Uterus (tissue), 3 donors: ENCODE measurements at regions not wholly inside any gene's neighbourhood (a gene's known extent, or its start where the extent isn't known, plus 50 kb on each side); places are given as distances from the start of the nearest gene placed in this dataset.

Source experiments
- DNase-seq, 2 donors: peaks; one replicate each; pipeline ENCODE4 v3.0.0-alpha.2; 2019 to 2020
- H3K27ac ChIP-seq, 2 donors: fragments of 200-600 bp; sonication (generic); 1 replicate in 1 of 2; 2 replicates in 1 of 2; pipeline ENCODE4 v1.5.1; 2016 to 2018
- H3K27me3 ChIP-seq, 2 donors: fragments of 200-600 bp; sonication (generic); one replicate each; pipeline ENCODE4 v1.5.1; 2018 to 2019; ENCODE audit warnings: control low read depth in 1 of 2
- H3K36me3 ChIP-seq, 2 donors: fragments of 200-600 bp; sonication (generic); one replicate each; pipeline ENCODE4 v1.5.1; 2019; ENCODE audit warnings: control low read depth in 1 of 2
- H3K4me1 ChIP-seq, 2 donors: fragments of 200-600 bp; sonication (generic); one replicate each; pipeline ENCODE4 v1.5.1; 2018 to 2019; ENCODE audit warnings: control low read depth in 1 of 2
- H3K4me3 ChIP-seq, 2 donors: fragments of 200-600 bp; sonication (generic); 1 replicate in 1 of 2; 2 replicates in 1 of 2; pipeline ENCODE4 v1.5.1; 2018 to 2019; ENCODE audit warnings: mild to moderate bottlenecking in 1 of 2
- H3K9me3 ChIP-seq, 2 donors: fragments of 200-600 bp; sonication (generic); one replicate each; pipeline ENCODE4 v1.5.1; 2019; ENCODE audit warnings: control low read depth in 1 of 2
- POLR2A ChIP-seq, 2 donors: fragments of 450-650 bp; IDR thresholded peaks; one replicate each; pipeline ENCODE4 v1.6.1; 2016; ENCODE audit warnings: antibody characterized with exemption in 2 of 2, mild to moderate bottlenecking in 1 of 2, moderate library complexity in 1 of 2
- intact Hi-C: fragments of 100-400 bp; cut with DNase I; formaldehyde crosslinking; loops from one replicate; pipeline ENCODE4 v1.15.1; 2023; ENCODE audit warnings: low total_unique reads
- TF ChIP-seq, protein P1 (sequence below), 4 experiments: fragments of 200-600 bp in 2 of 4; fragments of 450-650 bp in 2 of 4; sonication (generic) in 2 of 4; IDR thresholded peaks; one replicate each; pipeline ENCODE4 v1.5.1; 2016 to 2019; ENCODE audit warnings: antibody characterized with exemption in 4 of 4, mild to moderate bottlenecking in 2 of 4, moderate library complexity in 1 of 4
- donor health status: DM: yes; HTN: yes; CAD: no.

DNA sequence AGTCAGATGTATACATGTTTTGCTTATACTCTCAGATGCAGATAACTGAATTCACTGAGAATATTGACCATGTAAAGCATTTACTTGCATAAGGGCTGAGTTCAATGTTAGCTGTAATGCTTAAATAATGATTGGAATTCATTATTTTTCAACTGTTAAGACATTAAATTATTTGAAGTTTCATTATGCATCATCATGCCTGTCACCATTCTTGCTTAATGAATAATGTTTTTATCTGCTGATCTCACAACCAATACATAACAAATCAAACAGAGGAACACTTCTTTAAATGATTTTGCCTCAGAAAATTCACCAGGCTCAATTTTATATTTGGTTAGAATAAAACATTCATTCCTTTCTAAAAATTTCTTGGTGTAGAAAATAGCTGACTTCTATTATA lies 233.4 kb downstream of the GPR37 start:
- no peaks in the 10 kb centered on the region for H3K9me3 ChIP-seq
- no peaks in the 10 kb centered on the region for H3K36me3 ChIP-seq
- no peak for DNase-seq
- H3K4me3 ChIP-seq: no peak overlapping the region
- intact Hi-C loops: no loop called here
- H3K27me3 ChIP-seq: no peaks in the 10 kb centered on the region
- H3K4me1 ChIP-seq: no peaks in the 10 kb centered on the region
- TF ChIP-seq POLR2A (IDR thresholded peaks at IDR 0.05): no peak
- TF ChIP-seq, protein P1, sequence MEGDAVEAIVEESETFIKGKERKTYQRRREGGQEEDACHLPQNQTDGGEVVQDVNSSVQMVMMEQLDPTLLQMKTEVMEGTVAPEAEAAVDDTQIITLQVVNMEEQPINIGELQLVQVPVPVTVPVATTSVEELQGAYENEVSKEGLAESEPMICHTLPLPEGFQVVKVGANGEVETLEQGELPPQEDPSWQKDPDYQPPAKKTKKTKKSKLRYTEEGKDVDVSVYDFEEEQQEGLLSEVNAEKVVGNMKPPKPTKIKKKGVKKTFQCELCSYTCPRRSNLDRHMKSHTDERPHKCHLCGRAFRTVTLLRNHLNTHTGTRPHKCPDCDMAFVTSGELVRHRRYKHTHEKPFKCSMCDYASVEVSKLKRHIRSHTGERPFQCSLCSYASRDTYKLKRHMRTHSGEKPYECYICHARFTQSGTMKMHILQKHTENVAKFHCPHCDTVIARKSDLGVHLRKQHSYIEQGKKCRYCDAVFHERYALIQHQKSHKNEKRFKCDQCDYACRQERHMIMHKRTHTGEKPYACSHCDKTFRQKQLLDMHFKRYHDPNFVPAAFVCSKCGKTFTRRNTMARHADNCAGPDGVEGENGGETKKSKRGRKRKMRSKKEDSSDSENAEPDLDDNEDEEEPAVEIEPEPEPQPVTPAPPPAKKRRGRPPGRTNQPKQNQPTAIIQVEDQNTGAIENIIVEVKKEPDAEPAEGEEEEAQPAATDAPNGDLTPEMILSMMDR (IDR thresholded peaks at IDR 0.05): no peak
- no peak overlapping the region for H3K27ac ChIP-seq

DNA sequence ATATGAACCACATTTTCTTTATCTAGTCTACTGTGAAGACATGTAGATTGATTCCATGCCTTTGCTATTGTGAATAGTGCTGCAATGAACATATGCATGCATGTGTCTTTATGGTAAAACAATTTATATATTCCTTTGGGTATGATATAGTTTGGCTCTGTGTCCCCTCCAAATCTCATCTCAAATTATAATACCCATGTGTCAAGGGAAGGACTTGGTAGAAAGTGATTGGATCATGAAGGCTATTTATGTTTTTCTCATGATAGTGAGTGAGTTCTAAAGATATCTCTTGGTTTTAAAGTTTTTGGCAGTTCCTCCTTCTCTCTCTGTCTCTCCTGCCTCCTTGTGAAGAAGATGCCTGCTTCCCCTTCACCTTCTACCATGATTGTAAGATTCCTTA lies 248.7 kb downstream of the GPR37 start:
- H3K27ac ChIP-seq: no peak overlapping the region
- TF ChIP-seq, protein P1 (IDR thresholded peaks at IDR 0.05): no peak
- H3K36me3 ChIP-seq: no peaks in the 10 kb centered on the region
- DNase-seq: no peak
- no peak overlapping the region for H3K4me3 ChIP-seq
- no peaks in the 10 kb centered on the region for H3K9me3 ChIP-seq
- no peaks in the 10 kb centered on the region for H3K4me1 ChIP-seq
- intact Hi-C loops: no loop called here
- no peaks in the 10 kb centered on the region for H3K27me3 ChIP-seq

DNA sequence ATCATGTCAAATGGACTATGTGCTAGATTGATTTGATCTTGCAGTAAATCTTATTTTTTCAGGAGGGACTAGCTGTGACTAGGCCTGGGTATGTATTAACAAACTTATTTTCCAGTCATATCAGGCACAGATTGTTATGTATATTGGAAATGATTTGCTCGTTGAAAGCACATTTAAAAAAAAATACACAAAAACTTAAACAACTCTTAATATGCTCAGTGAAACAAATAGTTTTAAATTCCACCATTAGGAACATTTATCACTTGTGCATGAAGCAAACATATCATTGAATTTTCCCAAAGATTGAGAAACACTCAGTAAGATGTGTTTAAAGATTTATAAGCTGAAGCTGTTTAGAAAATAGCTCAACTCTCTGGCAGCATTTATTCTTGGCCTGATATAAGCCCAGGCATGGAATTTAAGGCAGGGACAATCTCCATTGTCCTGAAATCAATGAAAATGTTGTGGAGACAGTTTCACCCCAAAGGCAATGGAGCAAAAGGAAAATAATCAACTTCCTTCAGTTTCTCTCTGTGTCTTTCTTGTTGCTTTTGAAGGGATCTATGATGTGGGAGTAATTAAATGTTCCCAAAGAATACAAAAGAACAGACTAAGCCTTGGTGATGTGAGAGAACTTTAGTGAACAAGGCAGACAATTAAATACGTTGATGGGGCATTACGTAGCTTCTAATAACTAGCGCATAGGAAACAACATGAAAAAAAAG lies 250.3 kb downstream of the GPR37 start:
- H3K4me1 ChIP-seq: no peaks in the 10 kb centered on the region
- H3K27me3 ChIP-seq: no peaks in the 10 kb centered on the region
- H3K9me3 ChIP-seq: no peaks in the 10 kb centered on the region
- TF ChIP-seq, protein P1 (IDR thresholded peaks at IDR 0.05): no peak
- TF ChIP-seq POLR2A (IDR thresholded peaks at IDR 0.05): no peak
- intact Hi-C loops: no loop called here
- no peak overlapping the region for H3K27ac ChIP-seq
- DNase-seq: no peak
- H3K36me3 ChIP-seq: no peaks in the 10 kb centered on the region
- H3K4me3 ChIP-seq: no peak overlapping the region

DNA sequence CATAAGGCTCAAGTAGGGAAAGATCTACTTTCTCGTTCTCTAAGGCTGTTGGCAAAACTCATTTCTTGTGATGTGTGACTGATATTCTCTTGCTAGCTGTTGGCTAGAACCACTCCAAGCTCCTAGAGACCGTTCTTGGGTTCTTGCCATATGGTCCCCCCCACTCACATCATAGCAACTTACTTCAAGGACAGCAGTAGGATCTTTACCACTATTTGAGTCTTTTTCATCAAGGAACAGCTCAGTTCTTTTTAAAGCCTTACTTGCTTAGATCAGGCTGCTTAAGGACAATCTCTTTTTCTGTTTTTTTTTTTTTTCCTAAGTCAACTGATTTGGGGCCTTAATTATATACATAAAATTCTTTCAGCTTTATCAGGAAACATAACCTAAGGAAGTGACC lies 251.1 kb downstream of the GPR37 start:
- H3K27ac ChIP-seq: no peak overlapping the region
- H3K27me3 ChIP-seq: no peaks in the 10 kb centered on the region
- no peaks in the 10 kb centered on the region for H3K9me3 ChIP-seq
- H3K36me3 ChIP-seq: no peaks in the 10 kb centered on the region
- H3K4me1 ChIP-seq: no peaks in the 10 kb centered on the region
- intact Hi-C loops: no loop called here
- H3K4me3 ChIP-seq: no peak overlapping the region
- no peak for TF ChIP-seq POLR2A (IDR thresholded peaks at IDR 0.05)
- TF ChIP-seq, protein P1 (IDR thresholded peaks at IDR 0.05): no peak
- DNase-seq: no peak

DNA sequence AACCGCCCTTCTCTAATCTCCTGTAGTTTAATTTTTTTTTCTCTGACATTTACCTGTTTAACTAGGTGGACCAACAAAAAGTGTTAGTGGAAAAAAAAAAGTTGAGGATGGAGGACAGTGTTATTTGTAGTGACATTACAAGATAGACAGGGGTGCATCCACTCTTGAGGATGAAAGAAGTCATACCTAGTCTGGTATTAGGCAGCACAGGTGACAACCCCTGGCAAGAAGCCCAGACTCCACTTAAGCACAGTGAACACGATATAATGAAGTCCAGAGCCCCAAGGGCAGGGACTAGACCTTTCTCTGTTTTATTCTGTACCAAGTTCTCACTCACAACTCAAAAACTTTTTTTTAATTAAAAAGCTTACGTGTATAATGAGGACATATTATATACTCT lies 268.4 kb downstream of the GPR37 start:
- intact Hi-C loops: no loop called here
- no peak for TF ChIP-seq POLR2A (IDR thresholded peaks at IDR 0.05)
- TF ChIP-seq, protein P1 (IDR thresholded peaks at IDR 0.05): no peak

More for the DNA sequence above, 268.4 kb downstream of the GPR37 start:
- Histone ChIP-seq H3K36me3 (no peaks in the 10 kb centered on the region), H3K9me3 (no peaks in the 10 kb centered on the region), H3K27ac (no peak overlapping the region), H3K27me3 (no peaks in the 10 kb centered on the region), H3K4me3 (no peak overlapping the region), H3K4me1 (no peaks in the 10 kb centered on the region)
- DNase-seq: no peak
